Heart left ventricle (tissue), 16 donors: ENCODE measurements at regions not wholly inside any gene's neighbourhood (a gene's known extent, or its start where the extent isn't known, plus 50 kb on each side); places are given as distances from the start of the nearest gene placed in this dataset.

Experiments used
- ATAC-seq, 4 donors: fragments of 200-7000 bp; cut with Tn5 transposase; one replicate each; pipeline ENCODE4 v1.9.1; 2020 to 2022; ENCODE audit warnings: moderate library complexity in 4 of 4, mild to moderate bottlenecking in 3 of 4, moderate number of reproducible peaks in 1 of 4
- DNase-seq, 5 donors: peaks; one replicate each; pipeline ENCODE4 v3.0.0-alpha.2; 2020
- H3K27ac ChIP-seq, 12 donors: fragments of 200-600 bp; sonication (generic) in 4 of 12; one replicate each; pipeline versions ENCODE4 v1.5.0 to v1.8.0; 2016 to 2022; ENCODE audit warnings: mild to moderate bottlenecking in 2 of 12
- H3K27me3 ChIP-seq, 9 donors: fragments of 200-600 bp; sonication (generic) in 2 of 9; one replicate each; pipeline versions ENCODE4 v1.5.1 to v1.8.0; 2016 to 2022; ENCODE audit warnings: mild to moderate bottlenecking in 3 of 9
- H3K36me3 ChIP-seq, 9 donors: fragments of 200-600 bp; sonication (generic) in 2 of 9; one replicate each; pipeline versions ENCODE4 v1.5.0 to v1.8.0; 2018 to 2022; ENCODE audit warnings: mild to moderate bottlenecking in 2 of 9
- H3K4me1 ChIP-seq, 12 donors: fragments of 200-600 bp; sonication (generic) in 4 of 12; one replicate each; pipeline versions ENCODE4 v1.5.0 to v1.8.0; 2016 to 2022; ENCODE audit warnings: mild to moderate bottlenecking in 3 of 12
- H3K4me3 ChIP-seq, 12 donors: fragments of 200-600 bp; sonication (generic) in 4 of 12; one replicate each; pipeline versions ENCODE4 v1.5.0 to v1.8.0; 2017 to 2022; ENCODE audit warnings: mild to moderate bottlenecking in 9 of 12, moderate library complexity in 4 of 12
- H3K9me3 ChIP-seq, 12 donors: fragments of 200-600 bp; sonication (generic) in 4 of 12; one replicate each; pipeline versions ENCODE4 v1.5.0 to v1.8.0; 2016 to 2022; ENCODE audit warnings: mild to moderate bottlenecking in 1 of 12
- CTCF ChIP-seq, 12 donors: fragments of 200-600 bp; sonication (generic) in 4 of 12; IDR thresholded peaks; one replicate each; pipeline versions ENCODE4 v1.5.0 to v1.8.0; 2018 to 2022; ENCODE audit warnings: antibody characterized with exemption in 12 of 12, mild to moderate bottlenecking in 5 of 12
- POLR2A ChIP-seq, 2 donors: fragments of 450-650 bp; IDR thresholded peaks; one replicate each; pipeline ENCODE4 v1.6.1; 2017; ENCODE audit warnings: antibody characterized with exemption in 2 of 2, mild to moderate bottlenecking in 2 of 2, moderate library complexity in 2 of 2
- WGBS, 4 donors: extraction: QIAGEN DNeasy Blood & Tissue Kit in 2 of 4; methylation state at CpG; one replicate each; pipeline versions ENCODE4 v1.1.5 to v1.1.7; 2013 to 2018; 5-methylcytosine and 5-hydroxymethylcytosine counted together
- intact Hi-C, 10 donors: fragments of 100-400 bp; cut with DNase I; formaldehyde crosslinking; loops; one replicate each; pipeline versions ENCODE4 v1.11.1 to v1.14.2; 2022
- donor health status: ischemic (EF 13 %, LVEDD 7.1; RV severe dilation, severe dysfunction).
- donor health status: healthy with polysubstance abuse.
- donor health status: DM: no; HTN: yes; CAD: no.
- donor health status: DM: no; HTN: no; CAD: no.
- donor health status: ischemic (EF 25% LVEDD 6.9; RV normal size, moderate dysfunction).
- donor health status: ischemic (EF 25% LVEDD 5.7; RV mildly dilated, moderate dysfunction).
- donor health status: healthy.
- donor health status: DM: yes; HTN: yes; CAD: no.
- donor health status: ischemic (EF 35%, LVEDD 5.7; RV mildly dilated, moderate dysfunction).
- donor health status: nonischemic (EF 11% LVEDD 7.7; RV severe dilation, severe dysfunction).
- donor health status: DM: yes; HTN: yes; CAD: no.
- donor health status: PGD.
- donor health status: ischemic (EF 29% LVEDD 5.4; RV normal size, mild dysfunction).
- donor health status: nonischemic (EF 23%, LVEDD 6.1; RV moderate dilation, normal function).

- Histone ChIP-seq H3K9me3 (peaks cover 0 to 4% (median 0%) of the 10 kb centered on the region in 12 donors), H3K36me3 (no peaks in the 10 kb centered on the region), H3K4me1 (no peaks in the 10 kb centered on the region), H3K27me3 (no peaks in the 10 kb centered on the region), H3K4me3 (no peak overlapping the region), H3K27ac (no peak overlapping the region)
- intact Hi-C loops: no loop called here
- 47 to 69% (median 59%) methylated on average over 3 of the region's 3 CpGs for WGBS, 4 donors
- TF ChIP-seq POLR2A (IDR thresholded peaks at IDR 0.05) (no peak), CTCF (IDR thresholded peaks at IDR 0.05) (no peak)
- ATAC-seq: no peak
- no peak for DNase-seq
These were observed 405.7 kb downstream of the RNF144B start for GRCh38 chr6:18792866-18793265.

GRCh38 chr6:18795726-18796125 lies 408.6 kb downstream of the RNF144B start:
- Histone ChIP-seq H3K27ac (no peak overlapping the region), H3K4me1 (no peaks in the 10 kb centered on the region), H3K36me3 (no peaks in the 10 kb centered on the region), H3K27me3 (no peaks in the 10 kb centered on the region), H3K4me3 (no peak overlapping the region), H3K9me3 (peaks cover 0 to 3% (median 0%) of the 10 kb centered on the region in 12 donors)
- TF ChIP-seq CTCF (IDR thresholded peaks at IDR 0.05): no peak
- TF ChIP-seq POLR2A (IDR thresholded peaks at IDR 0.05): no peak
- ATAC-seq: no peak
- no peak for DNase-seq
- 55 to 70% (median 60%) methylated on average over 5 of the region's 5 CpGs for WGBS, 4 donors
- intact Hi-C loops: no loop called here

GRCh38 chr6:18820725-18821124 lies 433.6 kb downstream of the RNF144B start:
- TF ChIP-seq POLR2A (IDR thresholded peaks at IDR 0.05): no peak
- no peak for TF ChIP-seq CTCF (IDR thresholded peaks at IDR 0.05)
- Histone ChIP-seq H3K4me3 (no peak overlapping the region), H3K27ac (no peak overlapping the region), H3K4me1 (no peaks in the 10 kb centered on the region), H3K36me3 (no peaks in the 10 kb centered on the region), H3K9me3 (peaks cover 0 to 45% (median 28%) of the 10 kb centered on the region in 12 donors), H3K27me3 (no peaks in the 10 kb centered on the region)
- ATAC-seq (no peak), DNase-seq (no peak)
- intact Hi-C loops: no loop called here
- 51 to 67% (median 63%) methylated on average over 3 of the region's 3 CpGs for WGBS, 4 donors

- WGBS, 4 donors: 48 to 52% (median 50%) methylated on average over 5 of the region's 5 CpGs
- Histone ChIP-seq H3K27me3 (no peaks in the 10 kb centered on the region), H3K4me3 (no peak overlapping the region), H3K36me3 (no peaks in the 10 kb centered on the region), H3K27ac (no peak overlapping the region), H3K9me3 (peaks cover 0 to 45% (median 28%) of the 10 kb centered on the region in 12 donors), H3K4me1 (no peaks in the 10 kb centered on the region)
- no peak for DNase-seq
- intact Hi-C loops: no loop called here
- ATAC-seq: no peak
- TF ChIP-seq CTCF (IDR thresholded peaks at IDR 0.05) (peak in 8 of 12 donors; percentile 20 to 41 (median 32)), POLR2A (IDR thresholded peaks at IDR 0.05) (no peak)
These were observed 436.7 kb downstream of the RNF144B start for GRCh38 chr6:18823782-18824386.
